Thyroid gland (tissue), 4 donors: ENCODE measurements at regions not wholly inside any gene's neighbourhood (a gene's known extent, or its start where the extent isn't known, plus 50 kb on each side); places are given as distances from the start of the nearest gene placed in this dataset.

ENCODE experiments used
- DNase-seq, 2 donors: peaks; one replicate each; pipeline ENCODE4 v3.0.0-alpha.2; 2019
- H3K27ac ChIP-seq, 3 donors: fragments of 200-600 bp; sonication (generic); 1 replicate in 2 of 3; 2 replicates in 1 of 3; pipeline ENCODE4 v1.5.1; 2016 to 2019; ENCODE audit warnings: mild to moderate bottlenecking in 1 of 3, moderate library complexity in 1 of 3
- H3K27me3 ChIP-seq: fragments of 200-600 bp; sonication (generic); one replicate; pipeline ENCODE4 v1.5.1; 2019
- H3K36me3 ChIP-seq, 2 donors: fragments of 200-600 bp; sonication (generic); one replicate each; pipeline ENCODE4 v1.5.1; 2016 to 2019
- H3K4me1 ChIP-seq, 2 donors: fragments of 200-600 bp; sonication (generic); one replicate each; pipeline ENCODE4 v1.5.1; 2017 to 2019
- H3K4me3 ChIP-seq, 3 donors: fragments of 200-600 bp; sonication (generic); replicated peaks in 1 of 3; 1 replicate in 2 of 3; 2 replicates in 1 of 3; pipeline ENCODE4 v1.5.1; 2016; ENCODE audit warnings: mild to moderate bottlenecking in 1 of 3
- H3K9me3 ChIP-seq: fragments of 200-600 bp; sonication (generic); one replicate; pipeline ENCODE4 v1.5.1; 2017
- CTCF ChIP-seq, 6 experiments: fragments of 200-600 bp in 3 of 6; fragments of 450-650 bp in 3 of 6; sonication (generic) in 3 of 6; IDR thresholded peaks; one replicate each; pipeline ENCODE4 v1.5.1; 2016 to 2019; ENCODE audit warnings: antibody characterized with exemption in 6 of 6, mild to moderate bottlenecking in 2 of 6, inconsistent platforms in 1 of 6, moderate library complexity in 1 of 6
- POLR2A ChIP-seq, 2 donors: fragments of 450-650 bp; IDR thresholded peaks; one replicate each; pipeline ENCODE4 v1.6.1; 2017; ENCODE audit warnings: antibody characterized with exemption in 2 of 2, mild to moderate bottlenecking in 2 of 2, moderate library complexity in 1 of 2
- WGBS, 2 donors: methylation state at CpG; one replicate each; pipeline ENCODE4 v1.1.5; 2017; 5-methylcytosine and 5-hydroxymethylcytosine counted together
- intact Hi-C: fragments of 100-400 bp; cut with DNase I; formaldehyde crosslinking; loops from one replicate; pipeline ENCODE4 v1.15.1; 2023

GRCh38 chr5:8333977-8334376 lies 465.0 kb downstream of the MTRR start:
- no peaks in the 10 kb centered on the region for H3K36me3 ChIP-seq
- WGBS, 2 donors = 69 to 72% methylated on average over 1 of the region's 1 CpG
- no peaks in the 10 kb centered on the region for H3K9me3 ChIP-seq
- no peak for DNase-seq
- no peaks in the 10 kb centered on the region for H3K27me3 ChIP-seq
- no peak for TF ChIP-seq POLR2A (IDR thresholded peaks at IDR 0.05)
- TF ChIP-seq CTCF (IDR thresholded peaks at IDR 0.05) = no peak
- no peaks in the 10 kb centered on the region for H3K4me1 ChIP-seq
- H3K27ac ChIP-seq = no peak overlapping the region
- intact Hi-C loops = no loop called here
- H3K4me3 ChIP-seq = no peak overlapping the region

- Histone ChIP-seq H3K27me3 (no peaks in the 10 kb centered on the region), H3K4me3 (no peak overlapping the region), H3K36me3 (no peaks in the 10 kb centered on the region), H3K27ac (no peak overlapping the region), H3K9me3 (no peaks in the 10 kb centered on the region), H3K4me1 (peaks cover 0 to 4% of the 10 kb centered on the region in 2 donors)
- WGBS, 2 donors = 45 to 52% methylated on average over 3 of the region's 3 CpGs
- intact Hi-C loops = no loop called here
- no peak for TF ChIP-seq CTCF (IDR thresholded peaks at IDR 0.05)
- no peak for TF ChIP-seq POLR2A (IDR thresholded peaks at IDR 0.05)
- DNase-seq = peak; percentile 71 to 76
Measured at GRCh38 chr5:8340261-8340660, 471.3 kb downstream of the MTRR start.

- intact Hi-C loops = no loop called here
- H3K4me3 ChIP-seq = no peak overlapping the region
- no peaks in the 10 kb centered on the region for H3K36me3 ChIP-seq
- peak in 5 of 6 experiments; percentile 48 to 84 (median 72) for TF ChIP-seq CTCF (IDR thresholded peaks at IDR 0.05)
- no peak for TF ChIP-seq POLR2A (IDR thresholded peaks at IDR 0.05)
- WGBS, 2 donors = 21 to 23% methylated on average over 1 of the region's 1 CpG
- peaks cover 0 to 4% of the 10 kb centered on the region in 2 donors for H3K4me1 ChIP-seq
- peak; percentile 65 for DNase-seq
- H3K27ac ChIP-seq = no peak overlapping the region
- no peaks in the 10 kb centered on the region for H3K9me3 ChIP-seq
- no peaks in the 10 kb centered on the region for H3K27me3 ChIP-seq
Measured at GRCh38 chr5:8340739-8341344, 471.9 kb downstream of the MTRR start.

- Histone ChIP-seq H3K9me3 (no peaks in the 10 kb centered on the region), H3K4me1 (peaks cover 0 to 4% of the 10 kb centered on the region in 2 donors), H3K27me3 (no peaks in the 10 kb centered on the region), H3K27ac (no peak overlapping the region), H3K36me3 (no peaks in the 10 kb centered on the region), H3K4me3 (no peak overlapping the region)
- no peak for TF ChIP-seq CTCF (IDR thresholded peaks at IDR 0.05)
- DNase-seq = no peak
- intact Hi-C loops = no loop called here
- WGBS, 2 donors = 74 to 79% methylated on average over 4 of the region's 4 CpGs
Measured at GRCh38 chr5:8341406-8341805, 472.5 kb downstream of the MTRR start.

- Histone ChIP-seq H3K27ac (no peak overlapping the region), H3K9me3 (no peaks in the 10 kb centered on the region), H3K27me3 (no peaks in the 10 kb centered on the region), H3K36me3 (no peaks in the 10 kb centered on the region), H3K4me3 (no peak overlapping the region), H3K4me1 (no peaks in the 10 kb centered on the region)
- DNase-seq = no peak
- TF ChIP-seq POLR2A (IDR thresholded peaks at IDR 0.05) = no peak
- TF ChIP-seq CTCF (IDR thresholded peaks at IDR 0.05) = no peak
- WGBS, 2 donors = 78 to 85% methylated on average over 1 of the region's 1 CpG
- intact Hi-C loops = no loop called here
Measured at GRCh38 chr5:8347984-8348383, 479.0 kb downstream of the MTRR start.
